CD8-positive, alpha-beta memory T cell (primary cell): ENCODE measurements at regions not wholly inside any gene's neighbourhood (a gene's known extent, or its start where the extent isn't known, plus 50 kb on each side); places are given as distances from the start of the nearest gene placed in this dataset.

ENCODE experiments used
- CTCF ChIA-PET: fragments of 350-600 bp; sonication (Branson Sonifier 250); formaldehyde crosslinking; loops from one replicate; lab custom pipeline; 2021; ENCODE audit warnings: antibody characterized with exemption; lab: Charles Lee
- POLR2A ChIA-PET: fragments of 350-600 bp; sonication (Branson Sonifier 250); formaldehyde crosslinking; loops from one replicate; lab custom pipeline; 2021; ENCODE audit warnings: antibody characterized with exemption; lab: Charles Lee
- DNase-seq, 5 donors: peaks; one replicate each; pipeline versions ENCODE4 v3.0.0 to v3.0.0-alpha.2; 2020 to 2022; ENCODE audit warnings: mixed read lengths in 1 of 5
- H3K27ac ChIP-seq: one replicate; pipeline ENCODE4 v1.7.0; 2013; ENCODE audit warnings: low read depth, mild to moderate bottlenecking, low read length, moderate library complexity
- H3K27me3 ChIP-seq: 2 replicates; pipeline ENCODE4 v1.7.0; 2013; ENCODE audit warnings: low read length, mild to moderate bottlenecking; ENCODE audit not compliant: insufficient read depth, poor library complexity, severe bottlenecking
- H3K36me3 ChIP-seq: 2 replicates; pipeline ENCODE4 v1.7.0; 2013; ENCODE audit warnings: mild to moderate bottlenecking, low read length, moderate library complexity; ENCODE audit not compliant: insufficient read depth
- H3K4me1 ChIP-seq: 2 replicates; pipeline ENCODE4 v1.7.0; 2013; ENCODE audit warnings: mild to moderate bottlenecking, low read length, moderate library complexity; ENCODE audit not compliant: insufficient read depth
- H3K4me3 ChIP-seq: 2 replicates; pipeline ENCODE4 v1.7.0; 2013; ENCODE audit warnings: mild to moderate bottlenecking, low read length
- H3K9me3 ChIP-seq: 2 replicates; pipeline ENCODE4 v1.7.0; 2013; ENCODE audit warnings: mild to moderate bottlenecking, low read length
- H3K27ac Mint-ChIP-seq, 8 donors: one replicate each; pipeline ENCODE4 v1.8.0; 2020 to 2021; ENCODE audit warnings: mixed read lengths in 8 of 8, mild to moderate bottlenecking in 6 of 8, inconsistent platforms in 3 of 8, moderate library complexity in 3 of 8
- H3K27me3 Mint-ChIP-seq, 2 donors: one replicate each; pipeline ENCODE4 v1.8.0; 2020 to 2021; ENCODE audit warnings: mixed read lengths in 2 of 2, mild to moderate bottlenecking in 1 of 2, moderate library complexity in 1 of 2
- H3K36me3 Mint-ChIP-seq, 3 donors: one replicate each; pipeline ENCODE4 v1.8.0; 2020 to 2021; ENCODE audit warnings: mixed read lengths in 3 of 3, inconsistent platforms in 1 of 3, mild to moderate bottlenecking in 1 of 3
- H3K4me1 Mint-ChIP-seq, 3 donors: one replicate each; pipeline ENCODE4 v1.8.0; 2020 to 2021; ENCODE audit warnings: mixed read lengths in 3 of 3, inconsistent platforms in 1 of 3, mild to moderate bottlenecking in 1 of 3
- H3K4me3 Mint-ChIP-seq, 7 donors: one replicate each; pipeline ENCODE4 v1.8.0; 2020 to 2021; ENCODE audit warnings: mixed read lengths in 7 of 7, mild to moderate bottlenecking in 6 of 7, moderate library complexity in 4 of 7, inconsistent platforms in 2 of 7
- H3K9me3 Mint-ChIP-seq, 5 donors: one replicate each; pipeline ENCODE4 v1.8.0; 2020 to 2022; ENCODE audit warnings: mixed read lengths in 5 of 5, mild to moderate bottlenecking in 3 of 5, moderate library complexity in 2 of 5, inconsistent platforms in 1 of 5

DNA sequence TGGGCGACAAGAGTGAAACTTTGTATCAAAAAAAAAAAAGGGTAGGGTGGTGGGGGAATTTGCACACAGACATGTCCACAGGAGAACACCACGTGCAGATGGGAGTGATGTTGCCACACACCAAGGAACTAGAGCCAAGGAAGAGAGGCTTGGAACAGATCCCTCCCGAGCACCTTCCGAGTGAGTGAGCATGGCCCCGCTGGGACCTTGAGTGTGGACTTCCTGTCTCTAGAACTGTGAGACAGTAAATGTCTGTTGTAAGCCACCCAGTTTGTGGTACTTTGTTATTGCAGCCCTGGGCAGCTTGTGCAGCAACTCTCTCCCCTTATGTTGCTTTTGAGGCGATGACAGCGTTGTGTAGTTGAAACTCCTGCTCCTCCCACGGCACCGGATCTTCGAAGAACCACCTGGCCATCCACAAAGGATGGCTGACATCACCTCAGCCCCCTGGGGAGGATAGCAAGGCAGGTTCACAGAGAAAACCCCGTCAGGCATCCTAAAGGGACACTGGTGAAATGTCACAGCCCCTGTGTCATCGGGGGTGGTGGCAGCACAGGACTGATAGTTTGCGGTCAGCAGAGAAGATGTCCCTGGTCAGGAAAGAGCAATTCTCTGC is 54.7 kb upstream of the PLEKHG3 start:
- Histone ChIP-seq H3K9me3 (no peaks in the 10 kb centered on the region), H3K4me1 (no peaks in the 10 kb centered on the region), H3K27ac (no peak overlapping the region), H3K4me3 (no peak overlapping the region), H3K27me3 (no peaks in the 10 kb centered on the region), H3K36me3 (no peaks in the 10 kb centered on the region)
- Mint-ChIP-seq H3K27ac (no peak overlapping the region), H3K36me3 (peaks cover 0 to 5% (median 0%) of the 10 kb centered on the region in 3 donors), H3K4me1 (no peaks in the 10 kb centered on the region), H3K27me3 (peaks cover 26 to 30% of the 10 kb centered on the region in 2 donors), H3K9me3 (peaks cover 0 to 3% (median 0%) of the 10 kb centered on the region in 5 donors), H3K4me3 (no peak overlapping the region)
- ChIA-PET POLR2A (no interaction called here), CTCF (interaction anchor here (3.0 kb wide), 1 partner anchor 13 kb away, joined by 10 read pairs; no protein-coding TSS in a partner anchor)
- DNase-seq: no peak

GRCh38 chr14:64653900-64654245 is 50.4 kb upstream of the PLEKHG3 start:
- Mint-ChIP-seq H3K4me1 (peaks cover 3% of the 10 kb centered on the region in 3 donors), H3K36me3 (peaks cover 0 to 5% (median 0%) of the 10 kb centered on the region in 3 donors), H3K4me3 (no peak overlapping the region), H3K9me3 (peaks cover 0 to 3% (median 0%) of the 10 kb centered on the region in 5 donors), H3K27ac (no peak overlapping the region), H3K27me3 (peaks cover 14 to 23% of the 10 kb centered on the region in 2 donors)
- H3K4me1 ChIP-seq: no peaks in the 10 kb centered on the region
- H3K27ac ChIP-seq: no peak overlapping the region
- H3K4me3 ChIP-seq: no peak overlapping the region
- CTCF ChIA-PET: interaction anchor here (1.0 to 1.9 kb wide), 2 partner anchors 17 kb away, joined by 3 to 6 read pairs; no protein-coding TSS in a partner anchor
- no peaks in the 10 kb centered on the region for H3K27me3 ChIP-seq
- DNase-seq: no peak
- no peaks in the 10 kb centered on the region for H3K36me3 ChIP-seq
- POLR2A ChIA-PET: no interaction called here
- H3K9me3 ChIP-seq: no peaks in the 10 kb centered on the region

DNA sequence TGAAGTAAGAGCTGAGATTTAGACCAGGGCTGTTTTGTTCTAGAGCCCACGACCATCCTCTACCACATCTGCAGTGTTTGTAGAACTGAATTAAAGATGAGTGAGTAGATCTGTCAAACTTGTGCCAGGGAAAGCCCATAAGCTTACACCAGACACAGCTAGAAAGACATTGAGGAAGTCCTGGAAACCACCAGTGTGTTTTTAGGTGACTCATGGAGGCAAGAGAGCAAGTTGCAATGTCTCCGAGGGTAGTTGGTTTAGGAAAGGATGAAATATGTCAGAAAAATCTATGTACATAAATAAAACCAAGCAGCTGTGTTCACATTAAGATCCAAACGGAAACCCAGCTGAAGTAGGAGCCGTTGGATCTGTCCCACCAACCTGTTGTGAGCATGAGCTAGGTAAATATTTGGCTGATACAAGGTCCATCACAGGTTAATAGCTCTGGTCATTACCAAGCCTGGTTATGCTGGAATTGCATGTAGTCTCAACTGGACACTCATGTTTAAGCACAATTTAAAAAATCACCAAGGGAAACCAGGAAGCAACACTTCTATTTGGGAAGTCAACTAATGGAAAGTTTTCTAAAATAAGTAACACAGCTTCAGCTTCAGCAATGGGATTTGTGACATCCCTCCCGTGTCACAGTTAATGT is 49.9 kb upstream of the PLEKHG3 start:
- Mint-ChIP-seq H3K9me3 (peaks cover 0 to 3% (median 0%) of the 10 kb centered on the region in 5 donors), H3K27ac (no peak overlapping the region), H3K36me3 (peaks cover 0 to 5% (median 0%) of the 10 kb centered on the region in 3 donors), H3K27me3 (peaks cover 12 to 22% of the 10 kb centered on the region in 2 donors), H3K4me1 (peaks cover 6 to 8% (median 8%) of the 10 kb centered on the region in 3 donors), H3K4me3 (no peak overlapping the region)
- H3K9me3 ChIP-seq: no peaks in the 10 kb centered on the region
- H3K36me3 ChIP-seq: no peaks in the 10 kb centered on the region
- H3K27me3 ChIP-seq: no peaks in the 10 kb centered on the region
- ChIA-PET CTCF (interaction anchor here (1.0 to 1.9 kb wide), 3 partner anchors 12 to 18 kb away, joined by 3 to 6 read pairs (median 4); no protein-coding TSS in a partner anchor), POLR2A (no interaction called here)
- DNase-seq: no peak
- H3K4me1 ChIP-seq: no peaks in the 10 kb centered on the region
- no peak overlapping the region for H3K4me3 ChIP-seq
- H3K27ac ChIP-seq: no peak overlapping the region
